ENCODE measurements at regions not wholly inside any gene's neighbourhood (a gene's known extent, or its start where the extent isn't known, plus 50 kb on each side); places are given as distances from the start of the nearest gene placed in this dataset.

DNA sequence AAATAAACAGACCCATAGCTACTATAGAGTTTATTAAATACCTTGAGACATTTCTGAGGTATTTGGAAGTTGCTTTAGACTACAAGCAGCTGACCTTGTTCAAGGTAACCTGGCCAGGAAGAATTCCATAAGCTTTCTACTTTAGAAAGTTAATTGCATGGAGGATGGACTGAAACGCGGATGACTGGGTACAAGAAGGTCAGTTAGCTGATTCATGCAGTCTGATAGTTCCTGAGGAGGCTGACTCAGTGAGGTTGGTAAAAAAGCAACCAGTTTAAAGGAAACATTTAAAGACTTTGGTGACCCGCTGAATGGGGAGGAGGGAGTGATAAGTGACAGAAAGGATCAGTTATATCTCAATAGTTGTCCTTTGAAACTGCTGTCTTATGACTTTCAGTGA is 670.1 kb upstream of the CDH9 start:
- TF ChIP-seq, protein P1, sequence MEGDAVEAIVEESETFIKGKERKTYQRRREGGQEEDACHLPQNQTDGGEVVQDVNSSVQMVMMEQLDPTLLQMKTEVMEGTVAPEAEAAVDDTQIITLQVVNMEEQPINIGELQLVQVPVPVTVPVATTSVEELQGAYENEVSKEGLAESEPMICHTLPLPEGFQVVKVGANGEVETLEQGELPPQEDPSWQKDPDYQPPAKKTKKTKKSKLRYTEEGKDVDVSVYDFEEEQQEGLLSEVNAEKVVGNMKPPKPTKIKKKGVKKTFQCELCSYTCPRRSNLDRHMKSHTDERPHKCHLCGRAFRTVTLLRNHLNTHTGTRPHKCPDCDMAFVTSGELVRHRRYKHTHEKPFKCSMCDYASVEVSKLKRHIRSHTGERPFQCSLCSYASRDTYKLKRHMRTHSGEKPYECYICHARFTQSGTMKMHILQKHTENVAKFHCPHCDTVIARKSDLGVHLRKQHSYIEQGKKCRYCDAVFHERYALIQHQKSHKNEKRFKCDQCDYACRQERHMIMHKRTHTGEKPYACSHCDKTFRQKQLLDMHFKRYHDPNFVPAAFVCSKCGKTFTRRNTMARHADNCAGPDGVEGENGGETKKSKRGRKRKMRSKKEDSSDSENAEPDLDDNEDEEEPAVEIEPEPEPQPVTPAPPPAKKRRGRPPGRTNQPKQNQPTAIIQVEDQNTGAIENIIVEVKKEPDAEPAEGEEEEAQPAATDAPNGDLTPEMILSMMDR (IDR thresholded peaks at IDR 0.05), result no peak
- TF ChIP-seq POLR2AphosphoS5 (IDR thresholded peaks at IDR 0.05) (no peak), POLR2A (IDR thresholded peaks at IDR 0.05) (no peak)
